ENCODE measurements at regions not wholly inside any gene's neighbourhood (a gene's known extent, or its start where the extent isn't known, plus 50 kb on each side); places are given as distances from the start of the nearest gene placed in this dataset.

- no peak for DNase-seq (ENCODE audit: low spot score)
- TF ChIP-seq CTCF (IDR thresholded peaks at IDR 0.05; ENCODE audit: extremely low read depth, missing control alignments), result peak; percentile 6
Measured at GRCh38 chr6:164106345-164106769, 691.8 kb downstream of the QKI start.

DNA sequence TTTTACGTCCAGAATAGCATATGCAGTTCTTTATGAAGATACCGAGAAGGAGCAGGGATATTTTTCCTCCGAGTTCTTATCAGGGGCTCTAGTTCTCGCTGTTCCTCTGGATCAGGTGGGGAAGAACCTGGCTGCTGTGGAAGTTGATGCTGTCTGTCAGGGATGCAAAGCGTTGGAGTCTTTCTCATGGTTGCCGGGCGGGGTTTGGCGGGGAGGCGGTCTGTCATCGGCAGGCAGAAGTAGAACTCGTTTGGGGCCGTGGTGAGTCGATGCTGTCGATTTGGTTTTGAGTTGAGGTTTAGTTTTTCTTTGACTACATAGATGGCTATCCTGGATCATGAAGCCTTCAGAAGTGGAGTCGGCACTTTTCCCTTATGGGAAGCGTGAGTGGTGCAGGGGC lies 691.2 kb downstream of the QKI start:
- DNase-seq (ENCODE audit: low spot score), result no peak
- TF ChIP-seq CTCF (IDR thresholded peaks at IDR 0.05; ENCODE audit: extremely low read depth, missing control alignments), result no peak

- no peak for DNase-seq (ENCODE audit: low spot score)
- TF ChIP-seq CTCF (IDR thresholded peaks at IDR 0.05; ENCODE audit: extremely low read depth, missing control alignments), result no peak
Measured at GRCh38 chr6:164104432-164104831, 689.9 kb downstream of the QKI start.

GRCh38 chr6:164102693-164103092 lies 688.2 kb downstream of the QKI start:
- no peak for TF ChIP-seq CTCF (IDR thresholded peaks at IDR 0.05; ENCODE audit: extremely low read depth, missing control alignments)
- no peak for DNase-seq (ENCODE audit: low spot score)

- no peak for DNase-seq (ENCODE audit: low spot score)
- TF ChIP-seq CTCF (IDR thresholded peaks at IDR 0.05; ENCODE audit: extremely low read depth, missing control alignments), result no peak
Measured at GRCh38 chr6:164101859-164102258, 687.3 kb downstream of the QKI start.

DNA sequence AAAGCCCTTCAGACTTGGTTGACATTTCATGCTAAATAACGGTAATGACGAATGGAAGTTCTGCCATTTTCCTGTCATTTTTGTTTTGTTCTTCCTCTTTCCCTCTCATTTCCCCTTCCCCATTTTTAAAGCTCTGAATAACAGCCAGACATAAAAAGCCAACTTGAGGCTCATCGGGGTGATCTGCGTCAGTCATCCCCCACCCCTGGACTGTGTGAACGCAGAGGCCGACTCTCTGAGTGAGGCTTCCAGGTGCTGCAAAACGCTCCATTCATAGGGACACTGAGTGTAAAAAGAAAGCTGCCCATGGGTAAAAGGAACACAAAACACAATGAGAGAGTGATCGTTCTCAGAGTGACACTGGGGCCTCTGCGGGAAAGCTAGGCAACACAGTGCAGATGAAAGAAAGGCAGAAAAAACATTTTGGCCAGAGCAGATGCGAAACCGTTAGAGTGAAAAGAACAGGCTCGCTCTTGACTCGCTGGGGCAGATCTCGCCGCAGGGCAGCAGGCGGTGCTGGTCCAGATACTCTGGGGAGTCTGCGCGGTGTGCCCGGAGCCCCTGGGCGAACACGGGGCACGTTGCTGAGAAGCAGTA lies 684.8 kb downstream of the QKI start:
- TF ChIP-seq CTCF (IDR thresholded peaks at IDR 0.05; ENCODE audit: extremely low read depth, missing control alignments), result no peak

GRCh38 chr6:164098857-164099267 lies 684.3 kb downstream of the QKI start:
- DNase-seq (ENCODE audit: low spot score), result no peak
- TF ChIP-seq CTCF (IDR thresholded peaks at IDR 0.05; ENCODE audit: extremely low read depth, missing control alignments), result no peak

More for the DNA sequence above, 684.8 kb downstream of the QKI start:
- no peak for DNase-seq (ENCODE audit: low spot score)

Measured in GM20000 (cell line).